BE2C (cell line): ENCODE measurements at regions not wholly inside any gene's neighbourhood (a gene's known extent, or its start where the extent isn't known, plus 50 kb on each side); places are given as distances from the start of the nearest gene placed in this dataset.

ENCODE experiments used
- DNase-seq: peaks from one replicate; pipeline ENCODE4 v3.0.0-alpha.2; 2020
- H3K27me3 ChIP-seq: fragments of 250-450 bp; sonication (Bioruptor Pico); 2 replicates; pipeline ENCODE4 v1.5.1; 2020; ENCODE audit warnings: mild to moderate bottlenecking
- H3K36me3 ChIP-seq: fragments of 250-450 bp; sonication (Bioruptor Pico); 2 replicates; pipeline ENCODE4 v1.5.1; 2020; ENCODE audit warnings: mild to moderate bottlenecking
- H3K4me1 ChIP-seq: fragments of 250-450 bp; sonication (Bioruptor Pico); 2 replicates; pipeline ENCODE4 v1.5.1; 2020
- H3K4me3 ChIP-seq: 2 replicates; pipeline ENCODE4 v1.5.1; 2011; ENCODE audit warnings: low read depth, low read length
- H3K9me3 ChIP-seq: fragments of 250-450 bp; sonication (Bioruptor Pico); 2 replicates; pipeline ENCODE4 v1.5.1; 2020
- CTCF ChIP-seq: IDR thresholded peaks from 2 replicates; pipeline ENCODE4 v1.5.1; 2012; ENCODE audit warnings: mild to moderate bottlenecking, low read depth, low read length

GRCh38 chr6:135637701-135638100 lies 140.2 kb upstream of the AHI1 start:
- DNase-seq, result no peak
- Histone ChIP-seq H3K36me3 (no peaks in the 10 kb centered on the region), H3K4me3 (no peak overlapping the region), H3K9me3 (no peaks in the 10 kb centered on the region), H3K4me1 (no peaks in the 10 kb centered on the region), H3K27me3 (no peaks in the 10 kb centered on the region)
- no peak for TF ChIP-seq CTCF

GRCh38 chr6:135638108-135638507 lies 140.6 kb upstream of the AHI1 start:
- no peak for TF ChIP-seq CTCF
- Histone ChIP-seq H3K4me3 (no peak overlapping the region), H3K27me3 (no peaks in the 10 kb centered on the region), H3K4me1 (no peaks in the 10 kb centered on the region), H3K9me3 (no peaks in the 10 kb centered on the region), H3K36me3 (no peaks in the 10 kb centered on the region)
- DNase-seq, result no peak

GRCh38 chr6:135640048-135640447 lies 142.5 kb upstream of the AHI1 start:
- DNase-seq, result no peak
- H3K27me3 ChIP-seq, result no peaks in the 10 kb centered on the region
- no peaks in the 10 kb centered on the region for H3K4me1 ChIP-seq
- TF ChIP-seq CTCF, result no peak
- no peak overlapping the region for H3K4me3 ChIP-seq
- no peaks in the 10 kb centered on the region for H3K9me3 ChIP-seq
- H3K36me3 ChIP-seq, result no peaks in the 10 kb centered on the region

GRCh38 chr6:135640449-135641111 lies 143.0 kb upstream of the AHI1 start:
- DNase-seq, result no peak

GRCh38 chr6:135642912-135643311 lies 145.4 kb upstream of the AHI1 start:
- H3K4me1 ChIP-seq, result no peaks in the 10 kb centered on the region
- no peaks in the 10 kb centered on the region for H3K36me3 ChIP-seq
- TF ChIP-seq CTCF, result no peak
- no peak overlapping the region for H3K4me3 ChIP-seq
- no peak for DNase-seq
- H3K27me3 ChIP-seq, result no peaks in the 10 kb centered on the region
- H3K9me3 ChIP-seq, result no peaks in the 10 kb centered on the region

More at GRCh38 chr6:135640449-135641111, 143.0 kb upstream of the AHI1 start:
- Histone ChIP-seq H3K36me3 (no peaks in the 10 kb centered on the region), H3K9me3 (no peaks in the 10 kb centered on the region), H3K27me3 (no peaks in the 10 kb centered on the region), H3K4me3 (no peak overlapping the region), H3K4me1 (no peaks in the 10 kb centered on the region)
- TF ChIP-seq CTCF, result no peak

- Histone ChIP-seq H3K9me3 (no peaks in the 10 kb centered on the region), H3K36me3 (no peaks in the 10 kb centered on the region), H3K4me3 (no peak overlapping the region), H3K4me1 (no peaks in the 10 kb centered on the region), H3K27me3 (no peaks in the 10 kb centered on the region)
- no peak for DNase-seq
- TF ChIP-seq CTCF, result no peak
Measured at GRCh38 chr6:135644394-135644793, 146.9 kb upstream of the AHI1 start.
